ENCODE measurements at regions not wholly inside any gene's neighbourhood (a gene's known extent, or its start where the extent isn't known, plus 50 kb on each side); places are given as distances from the start of the nearest gene placed in this dataset.

- no peaks in the 10 kb centered on the region for H3K36me3 ChIP-seq (ENCODE audit: low read depth, missing control alignments)
- H3K4me3 ChIP-seq, result no peak overlapping the region
- intact Hi-C loops (cut with DNase I; ENCODE audit: low total_unique reads), result no loop called here
- TF ChIP-seq POLR2A (IDR thresholded peaks at IDR 0.05) (no peak), CTCF (IDR thresholded peaks at IDR 0.05) (no peak)
- no peak for DNase-seq
- no peaks in the 10 kb centered on the region for H3K27me3 ChIP-seq
- no peak overlapping the region for H3K27ac ChIP-seq
- no peaks in the 10 kb centered on the region for H3K4me1 ChIP-seq
- H3K9me3 ChIP-seq, result no peaks in the 10 kb centered on the region
Observed at GRCh38 chr3:182668974-182669373, 124.3 kb upstream of the ATP11B start.

GRCh38 chr3:182671541-182671940, 121.8 kb upstream of the ATP11B start:
- H3K36me3 ChIP-seq (ENCODE audit: low read depth, missing control alignments), result no peaks in the 10 kb centered on the region
- no peak for DNase-seq
- H3K4me1 ChIP-seq, result no peaks in the 10 kb centered on the region
- no peaks in the 10 kb centered on the region for H3K9me3 ChIP-seq
- H3K4me3 ChIP-seq, result no peak overlapping the region
- H3K27me3 ChIP-seq, result no peaks in the 10 kb centered on the region
- 59 to 60% methylated on average over 2 of the region's 2 CpGs for WGBS, 2 donors
- no peak overlapping the region for H3K27ac ChIP-seq
- intact Hi-C loops (cut with DNase I; ENCODE audit: low total_unique reads), result no loop called here
- TF ChIP-seq CTCF (IDR thresholded peaks at IDR 0.05) (no peak), POLR2A (IDR thresholded peaks at IDR 0.05) (no peak)

- DNase-seq, result no peak
- TF ChIP-seq POLR2A (IDR thresholded peaks at IDR 0.05) (no peak), CTCF (IDR thresholded peaks at IDR 0.05) (no peak)
Observed at GRCh38 chr3:182671942-182672341, 121.4 kb upstream of the ATP11B start.

GRCh38 chr3:182673336-182673735, 120.0 kb upstream of the ATP11B start:
- 83% methylated on average over 3 of the region's 3 CpGs for WGBS, 2 donors
- Histone ChIP-seq H3K36me3 (ENCODE audit: low read depth, missing control alignments) (no peaks in the 10 kb centered on the region), H3K4me1 (no peaks in the 10 kb centered on the region), H3K4me3 (no peak overlapping the region), H3K27me3 (no peaks in the 10 kb centered on the region), H3K27ac (no peak overlapping the region), H3K9me3 (no peaks in the 10 kb centered on the region)
- TF ChIP-seq CTCF (IDR thresholded peaks at IDR 0.05) (no peak), POLR2A (IDR thresholded peaks at IDR 0.05) (no peak)
- DNase-seq, result no peak
- intact Hi-C loops (cut with DNase I; ENCODE audit: low total_unique reads), result no loop called here

More at GRCh38 chr3:182671942-182672341, 121.4 kb upstream of the ATP11B start:
- Histone ChIP-seq H3K9me3 (no peaks in the 10 kb centered on the region), H3K36me3 (ENCODE audit: low read depth, missing control alignments) (no peaks in the 10 kb centered on the region), H3K4me1 (no peaks in the 10 kb centered on the region), H3K27ac (no peak overlapping the region), H3K4me3 (no peak overlapping the region), H3K27me3 (no peaks in the 10 kb centered on the region)
- intact Hi-C loops (cut with DNase I; ENCODE audit: low total_unique reads), result no loop called here
- WGBS, 2 donors, result 63 to 66% methylated on average over 5 of the region's 5 CpGs

Data from testis (tissue), 2 donors.